CD4-positive, alpha-beta T cell (primary cell): ENCODE measurements at regions not wholly inside any gene's neighbourhood (a gene's known extent, or its start where the extent isn't known, plus 50 kb on each side); places are given as distances from the start of the nearest gene placed in this dataset.

ENCODE experiments used
- ATAC-seq: fragments of 200-7000 bp; cut with Tn5 transposase; one replicate; pipeline ENCODE4 v1.10.0; 2022; ENCODE audit warnings: mild to moderate bottlenecking; ENCODE audit not compliant: poor library complexity
- CTCF ChIA-PET: fragments of 350-600 bp; sonication (Branson Sonifier 250); formaldehyde crosslinking; loops from one replicate; lab custom pipeline; 2021; ENCODE audit warnings: antibody characterized with exemption, inconsistent platforms; lab: Charles Lee
- POLR2A ChIA-PET: fragments of 350-600 bp; sonication (Branson Sonifier 250); formaldehyde crosslinking; loops from one replicate; lab custom pipeline; 2021; ENCODE audit warnings: antibody characterized with exemption, inconsistent platforms; lab: Charles Lee
- DNase-seq, 14 experiments: peaks; one replicate each; pipeline ENCODE4 v3.0.0-alpha.2; 2013 to 2020; ENCODE audit warnings: mixed read lengths in 2 of 14
- H3K27ac ChIP-seq, 2 donors: one replicate each; pipeline versions ENCODE4 v1.5.1 to v1.7.0; 2013; ENCODE audit warnings: low read length in 2 of 2, low read depth in 1 of 2, mild to moderate bottlenecking in 1 of 2
- H3K27me3 ChIP-seq, 2 experiments: 1 replicate in 1 of 2; 2 replicates in 1 of 2; pipeline versions ENCODE4 v1.6.1 to v1.7.0; 2013; ENCODE audit warnings: low read length in 2 of 2, control low read depth in 1 of 2, mild to moderate bottlenecking in 1 of 2, moderate library complexity in 1 of 2; ENCODE audit not compliant: insufficient read depth in 2 of 2, control insufficient read depth in 1 of 2
- H3K36me3 ChIP-seq: one replicate; pipeline ENCODE4 v1.6.1; 2013; ENCODE audit warnings: low read length, control low read depth; ENCODE audit not compliant: insufficient read depth
- H3K4me1 ChIP-seq: one replicate; pipeline ENCODE4 v1.6.1; 2013; ENCODE audit warnings: low read length, control low read depth; ENCODE audit not compliant: insufficient read depth
- H3K4me3 ChIP-seq: one replicate; pipeline ENCODE4 v1.5.1; 2013; ENCODE audit warnings: mild to moderate bottlenecking, low read length, moderate library complexity
- H3K9me3 ChIP-seq, 2 experiments: 1 replicate in 1 of 2; 2 replicates in 1 of 2; pipeline versions ENCODE4 v1.6.1 to v1.7.0; 2013; ENCODE audit warnings: low read length in 2 of 2, mild to moderate bottlenecking in 2 of 2, control low read depth in 1 of 2, moderate library complexity in 1 of 2; ENCODE audit not compliant: control insufficient read depth in 1 of 2, insufficient read depth in 1 of 2
- H3K27ac Mint-ChIP-seq: one replicate; pipeline ENCODE4 v1.8.0; 2020; ENCODE audit warnings: mixed read lengths
- H3K27me3 Mint-ChIP-seq: one replicate; pipeline ENCODE4 v1.8.0; 2021; ENCODE audit warnings: mixed read lengths
- H3K36me3 Mint-ChIP-seq: one replicate; pipeline ENCODE4 v1.8.0; 2021; ENCODE audit warnings: low read depth, mixed read lengths
- H3K4me1 Mint-ChIP-seq: one replicate; pipeline ENCODE4 v1.8.0; 2021; ENCODE audit warnings: low read depth, mixed read lengths
- H3K4me3 Mint-ChIP-seq: one replicate; pipeline ENCODE4 v1.8.0; 2020; ENCODE audit warnings: mild to moderate bottlenecking, mixed read lengths
- H3K9me3 Mint-ChIP-seq: one replicate; pipeline ENCODE4 v1.8.0; 2020; ENCODE audit warnings: mixed read lengths
- intact Hi-C, 2 experiments: fragments of 100-400 bp; cut with DNase I in 1 of 2; cut with micrococcal nuclease in 1 of 2; formaldehyde crosslinking; loops; one replicate each; pipeline versions ENCODE4 v1.15.1 to v1.9.0; 2023 to 2025; cut with DNase I, micrococcal nuclease
- TF ChIP-seq, protein P1 (sequence below): fragments of 200-600 bp; IDR thresholded peaks from one replicate; pipeline ENCODE4 v1.8.0; 2022; ENCODE audit warnings: antibody characterized with exemption, mild to moderate bottlenecking

DNA sequence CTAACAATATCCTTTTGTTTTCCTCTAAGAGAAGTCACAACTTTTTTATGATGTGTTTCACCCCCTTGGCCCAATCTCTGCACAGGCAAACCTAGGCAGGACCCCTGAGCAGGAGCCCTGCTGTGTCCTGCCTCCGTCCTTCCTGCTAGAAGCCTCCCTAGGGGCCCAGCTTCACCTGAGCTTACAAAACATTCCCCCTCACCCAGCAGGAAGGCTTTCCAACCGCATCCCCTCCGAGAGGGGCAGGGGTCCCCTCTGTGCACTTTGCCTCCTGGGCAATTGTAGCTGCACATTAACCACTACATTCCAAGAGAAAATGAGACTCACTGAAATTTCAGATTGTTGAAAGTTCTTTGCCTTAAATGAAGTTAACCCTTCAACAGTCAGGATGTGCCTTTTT, 176.2 kb downstream of the IRX2 start:
- POLR2A ChIA-PET: no interaction called here
- no peaks in the 10 kb centered on the region for H3K4me1 ChIP-seq
- Mint-ChIP-seq H3K36me3 (no peaks in the 10 kb centered on the region), H3K9me3 (peaks cover 2% of the 10 kb centered on the region), H3K4me3 (no peak overlapping the region), H3K27me3 (no peaks in the 10 kb centered on the region), H3K4me1 (no peaks in the 10 kb centered on the region), H3K27ac (no peak overlapping the region)
- intact Hi-C loops: no loop called here
- H3K27me3 ChIP-seq: no peaks in the 10 kb centered on the region
- no peak overlapping the region for H3K27ac ChIP-seq
- H3K9me3 ChIP-seq: peaks cover 0 to 27% of the 10 kb centered on the region in 2 experiments
- TF ChIP-seq, protein P1, sequence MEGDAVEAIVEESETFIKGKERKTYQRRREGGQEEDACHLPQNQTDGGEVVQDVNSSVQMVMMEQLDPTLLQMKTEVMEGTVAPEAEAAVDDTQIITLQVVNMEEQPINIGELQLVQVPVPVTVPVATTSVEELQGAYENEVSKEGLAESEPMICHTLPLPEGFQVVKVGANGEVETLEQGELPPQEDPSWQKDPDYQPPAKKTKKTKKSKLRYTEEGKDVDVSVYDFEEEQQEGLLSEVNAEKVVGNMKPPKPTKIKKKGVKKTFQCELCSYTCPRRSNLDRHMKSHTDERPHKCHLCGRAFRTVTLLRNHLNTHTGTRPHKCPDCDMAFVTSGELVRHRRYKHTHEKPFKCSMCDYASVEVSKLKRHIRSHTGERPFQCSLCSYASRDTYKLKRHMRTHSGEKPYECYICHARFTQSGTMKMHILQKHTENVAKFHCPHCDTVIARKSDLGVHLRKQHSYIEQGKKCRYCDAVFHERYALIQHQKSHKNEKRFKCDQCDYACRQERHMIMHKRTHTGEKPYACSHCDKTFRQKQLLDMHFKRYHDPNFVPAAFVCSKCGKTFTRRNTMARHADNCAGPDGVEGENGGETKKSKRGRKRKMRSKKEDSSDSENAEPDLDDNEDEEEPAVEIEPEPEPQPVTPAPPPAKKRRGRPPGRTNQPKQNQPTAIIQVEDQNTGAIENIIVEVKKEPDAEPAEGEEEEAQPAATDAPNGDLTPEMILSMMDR: no peak
- no peak overlapping the region for H3K4me3 ChIP-seq
- DNase-seq (no peak), ATAC-seq (no peak)
- H3K36me3 ChIP-seq: no peaks in the 10 kb centered on the region
- CTCF ChIA-PET: no interaction called here

DNA sequence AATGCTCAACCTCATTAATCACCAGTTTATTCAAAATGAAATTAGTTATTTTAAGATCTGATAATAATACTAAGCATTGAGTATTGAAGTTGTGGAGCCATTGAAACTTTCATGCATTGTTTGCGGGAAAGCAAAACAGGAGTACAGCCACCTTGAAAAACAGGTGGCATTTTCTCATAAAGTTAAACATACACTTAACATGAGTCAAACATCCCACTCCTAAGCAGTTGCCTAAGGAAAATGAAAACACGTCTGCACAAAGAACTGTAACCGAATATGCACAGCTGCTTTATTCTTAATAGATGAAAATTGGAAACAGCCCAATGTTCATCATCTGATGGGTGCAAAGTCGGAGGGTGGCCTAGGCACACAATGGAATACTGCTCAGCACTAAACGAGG, 177.3 kb downstream of the IRX2 start:
- H3K27ac Mint-ChIP-seq: no peak overlapping the region
- TF ChIP-seq, protein P1: no peak
- no peaks in the 10 kb centered on the region for H3K4me1 ChIP-seq
- H3K27me3 Mint-ChIP-seq: no peaks in the 10 kb centered on the region
- peaks cover 2% of the 10 kb centered on the region for H3K9me3 Mint-ChIP-seq
- intact Hi-C loops: no loop called here
- ChIA-PET CTCF (no interaction called here), POLR2A (no interaction called here)
- no peaks in the 10 kb centered on the region for H3K27me3 ChIP-seq
- H3K36me3 ChIP-seq: no peaks in the 10 kb centered on the region
- H3K4me3 Mint-ChIP-seq: no peak overlapping the region
- no peak overlapping the region for H3K27ac ChIP-seq
- no peaks in the 10 kb centered on the region for H3K36me3 Mint-ChIP-seq
- no peak for ATAC-seq
- no peak overlapping the region for H3K4me3 ChIP-seq
- DNase-seq: no peak
- H3K4me1 Mint-ChIP-seq: no peaks in the 10 kb centered on the region
- H3K9me3 ChIP-seq: peaks cover 0 to 33% of the 10 kb centered on the region in 2 experiments

DNA sequence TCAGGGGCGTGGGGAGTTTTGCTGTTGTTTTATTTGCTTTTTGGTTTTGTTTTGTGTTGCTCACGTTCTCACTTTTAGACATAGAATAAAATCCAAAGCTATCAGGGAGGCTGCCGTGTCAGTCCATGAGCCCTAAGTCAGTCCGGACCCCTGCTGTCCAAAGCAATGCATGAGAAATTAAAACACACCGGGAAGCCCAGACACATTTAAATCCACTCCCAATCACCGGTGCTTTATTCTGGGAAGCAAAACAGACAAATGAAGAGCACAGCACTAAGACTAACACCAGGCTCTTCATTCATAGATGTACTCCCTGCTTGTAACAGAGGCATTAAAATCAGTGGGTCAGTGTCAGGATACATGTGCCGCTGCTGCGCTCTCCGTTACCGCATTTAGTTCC, 180.9 kb downstream of the IRX2 start:
- no peaks in the 10 kb centered on the region for H3K27me3 ChIP-seq
- H3K27ac Mint-ChIP-seq: no peak overlapping the region
- ChIA-PET CTCF (no interaction called here), POLR2A (no interaction called here)
- intact Hi-C loops: no loop called here
- H3K36me3 Mint-ChIP-seq: no peaks in the 10 kb centered on the region
- H3K36me3 ChIP-seq: no peaks in the 10 kb centered on the region
- no peak overlapping the region for H3K27ac ChIP-seq
- peaks cover 0 to 19% of the 10 kb centered on the region in 2 experiments for H3K9me3 ChIP-seq
- no peak overlapping the region for H3K4me3 ChIP-seq
- peaks cover 2% of the 10 kb centered on the region for H3K9me3 Mint-ChIP-seq
- H3K4me1 Mint-ChIP-seq: no peaks in the 10 kb centered on the region
- H3K4me3 Mint-ChIP-seq: no peak overlapping the region
- no peak for ATAC-seq
- H3K27me3 Mint-ChIP-seq: no peaks in the 10 kb centered on the region
- no peaks in the 10 kb centered on the region for H3K4me1 ChIP-seq
- TF ChIP-seq, protein P1: no peak
- DNase-seq: no peak
